Right ventricle myocardium superior (tissue), 1 donor: ENCODE measurements at regions not wholly inside any gene's neighbourhood (a gene's known extent, or its start where the extent isn't known, plus 50 kb on each side); places are given as distances from the start of the nearest gene placed in this dataset.
"Not testable (repeated sequence)": the region's sequence is repeated elsewhere in the genome, so short reads cannot be mapped to it uniquely, and the experiment has no call there.

Source experiments
- ATAC-seq: fragments of 200-7000 bp; cut with Tn5 transposase; one replicate; pipeline ENCODE4 v1.9.1; 2020; ENCODE audit warnings: mild to moderate bottlenecking; ENCODE audit not compliant: poor library complexity
- DNase-seq: peaks from one replicate; pipeline ENCODE4 v3.0.0-alpha.2; 2020
- intact Hi-C: fragments of 100-400 bp; cut with DNase I; formaldehyde crosslinking; loops from one replicate; pipeline ENCODE4 v1.11.2; 2022
- donor health status: DM: no; HTN: yes; CAD: no; lungs with severe emphysema.

- DNase-seq (no peak), ATAC-seq (no peak)
- intact Hi-C loops = no loop called here
Observed at GRCh38 chr4:100870940-100871772, 353.3 kb upstream of the EMCN start.

DNA sequence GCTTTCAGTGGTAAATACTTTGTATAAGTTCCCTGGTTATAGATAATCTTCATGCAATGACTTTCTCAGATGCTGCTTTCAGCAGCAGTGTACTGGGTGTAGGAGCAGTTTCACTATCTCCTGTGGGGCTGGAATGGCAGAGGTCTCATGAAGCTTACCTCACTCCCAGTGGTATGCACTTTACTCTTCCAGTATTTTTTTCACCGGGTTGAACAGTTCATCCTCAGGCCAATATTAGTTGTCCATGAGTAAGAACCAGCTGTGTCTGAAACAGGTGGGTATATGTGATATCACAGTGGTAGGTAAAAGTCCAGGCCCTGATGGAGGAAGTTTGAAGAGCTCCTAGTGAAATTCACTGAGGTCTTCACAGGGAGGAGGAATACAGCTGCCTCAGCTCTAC is 351.5 kb upstream of the EMCN start:
- intact Hi-C loops = no loop called here
- DNase-seq (no peak), ATAC-seq (no peak)

DNA sequence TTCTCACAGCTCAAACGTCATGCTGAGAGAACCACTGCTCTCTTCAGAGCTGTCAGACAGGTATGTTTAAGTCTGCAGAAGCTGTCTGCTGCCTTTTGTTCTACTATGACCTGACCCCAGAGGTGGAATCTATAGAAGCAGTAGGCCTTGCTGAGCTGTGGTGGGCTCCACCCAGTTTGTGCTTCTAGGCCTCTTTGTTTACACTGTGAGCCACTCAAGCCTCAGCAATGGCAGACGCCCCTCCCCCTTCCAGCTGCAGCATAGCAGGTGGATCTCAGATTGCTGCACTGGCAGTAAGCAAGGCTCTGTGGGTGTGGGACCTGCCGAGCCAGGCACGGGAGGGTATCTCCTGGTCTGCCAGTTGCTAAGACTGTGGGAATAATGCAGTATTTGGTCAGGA is 350.5 kb upstream of the EMCN start:
- intact Hi-C loops, ATAC-seq: not testable (repeated sequence)

GRCh38 chr4:100852326-100852725 is 334.5 kb upstream of the EMCN start:
- no peak for ATAC-seq
- no peak for DNase-seq
- intact Hi-C loops = no loop called here

More for the DNA sequence above, 350.5 kb upstream of the EMCN start:
- not testable (repeated sequence) for DNase-seq

GRCh38 chr4:100849319-100849718 is 331.5 kb upstream of the EMCN start:
- ATAC-seq (no peak), DNase-seq (no peak)
- intact Hi-C loops = no loop called here

GRCh38 chr4:100848841-100849240 is 331.0 kb upstream of the EMCN start:
- intact Hi-C loops = no loop called here
- DNase-seq = no peak
- no peak for ATAC-seq

DNA sequence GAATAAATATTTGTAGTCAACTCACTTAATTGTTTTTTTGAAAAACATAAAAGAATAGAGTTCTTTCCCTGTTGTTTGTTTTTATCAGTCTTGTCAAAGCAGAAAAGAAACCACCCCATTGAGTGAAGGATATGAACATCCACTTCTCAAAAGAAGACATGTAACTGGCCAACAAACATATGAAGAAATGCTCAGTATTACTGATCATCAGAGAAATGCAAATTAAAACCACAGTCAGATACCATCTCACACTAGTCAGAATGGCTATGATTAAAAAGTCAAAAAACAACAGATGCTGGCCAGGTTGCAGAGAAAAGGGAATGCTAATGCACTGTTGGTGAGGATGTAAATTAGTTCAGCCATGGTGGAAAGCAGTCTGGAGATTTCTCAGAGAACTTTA is 326.1 kb upstream of the EMCN start:
- no peak for ATAC-seq
- intact Hi-C loops = no loop called here

DNA sequence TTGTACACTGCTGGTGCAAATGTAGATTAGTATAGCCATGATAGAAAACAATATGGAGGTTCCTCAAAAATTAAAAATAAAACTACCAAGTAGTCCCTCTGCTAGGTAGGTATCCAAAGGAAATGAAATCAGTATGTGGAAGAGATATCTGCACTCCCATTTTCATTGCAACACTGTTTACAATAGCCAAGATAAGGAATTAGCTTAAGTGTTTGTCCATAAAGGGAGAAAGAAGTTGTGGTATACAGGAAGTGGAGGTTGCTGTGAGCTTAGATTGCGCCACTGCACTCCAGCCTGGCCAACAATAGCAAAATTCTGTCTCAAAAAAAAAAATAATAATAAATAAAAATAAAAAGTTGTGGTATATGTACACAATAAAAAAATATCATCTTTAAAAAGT is 325.0 kb upstream of the EMCN start:
- intact Hi-C loops = no loop called here
- ATAC-seq (no peak), DNase-seq (no peak)

More for the DNA sequence above, 326.1 kb upstream of the EMCN start:
- DNase-seq = no peak

- intact Hi-C loops = no loop called here
- ATAC-seq (no peak), DNase-seq (no peak)
Observed at GRCh38 chr4:100841911-100842310, 324.1 kb upstream of the EMCN start.

DNA sequence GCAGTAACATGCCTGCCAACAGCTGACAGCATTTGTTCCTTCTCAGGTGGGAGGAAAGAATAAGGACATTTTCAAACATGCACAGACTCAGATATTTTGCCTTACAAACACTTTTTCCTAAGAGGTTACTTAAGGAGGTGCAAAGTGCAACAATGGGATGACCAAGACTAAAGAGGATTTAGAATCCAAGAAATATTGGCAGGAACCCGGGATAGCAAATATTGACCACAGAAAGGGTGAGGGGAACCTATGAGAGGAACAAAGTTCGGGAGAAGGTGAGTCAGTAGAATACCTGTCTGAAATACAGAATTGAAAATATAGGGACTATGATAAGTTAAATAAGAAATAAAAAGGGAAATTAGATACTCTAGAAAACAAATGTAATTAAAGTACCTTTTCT is 321.9 kb upstream of the EMCN start:
- ATAC-seq (no peak), DNase-seq (no peak)
- intact Hi-C loops = no loop called here

DNA sequence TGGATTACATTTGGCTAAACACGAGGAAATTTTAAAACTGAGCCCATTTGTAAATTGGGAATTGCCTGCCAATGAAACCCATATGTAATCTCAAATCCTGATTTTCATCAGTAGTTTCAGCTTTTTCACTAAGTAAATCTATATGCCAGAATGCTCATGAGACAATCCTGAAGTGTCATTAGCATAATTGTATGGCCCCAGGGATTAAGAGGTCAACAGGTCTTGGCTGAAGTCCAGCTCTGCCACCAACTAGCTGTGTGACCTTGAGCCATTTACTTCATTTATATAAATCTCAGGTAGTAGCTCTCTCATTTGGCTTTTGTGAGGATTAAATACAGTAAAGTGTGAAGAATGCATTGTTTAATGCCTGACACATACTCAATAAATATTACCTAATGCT is 320.5 kb upstream of the EMCN start:
- no peak for DNase-seq
- ATAC-seq = no peak
- intact Hi-C loops = no loop called here

DNA sequence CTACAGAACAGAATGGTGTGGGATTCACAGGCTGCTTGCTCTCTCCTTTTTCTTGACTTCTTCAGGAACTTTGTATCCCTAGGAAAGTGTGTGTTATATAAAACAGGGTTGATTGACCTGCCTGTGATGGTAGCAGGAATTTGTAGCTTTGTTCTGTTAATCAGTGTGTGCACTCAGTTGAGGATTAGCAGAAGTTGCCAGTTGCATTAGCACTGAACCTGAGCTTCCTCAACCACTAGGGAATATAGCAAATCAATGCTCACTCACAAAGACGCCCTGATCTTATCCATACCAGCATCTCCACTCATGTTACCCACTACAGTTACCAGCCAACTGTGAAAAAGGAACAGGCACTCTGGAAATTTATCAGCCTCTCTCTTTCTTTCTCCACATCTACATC is 319.1 kb upstream of the EMCN start:
- no peak for ATAC-seq
- intact Hi-C loops = no loop called here

DNA sequence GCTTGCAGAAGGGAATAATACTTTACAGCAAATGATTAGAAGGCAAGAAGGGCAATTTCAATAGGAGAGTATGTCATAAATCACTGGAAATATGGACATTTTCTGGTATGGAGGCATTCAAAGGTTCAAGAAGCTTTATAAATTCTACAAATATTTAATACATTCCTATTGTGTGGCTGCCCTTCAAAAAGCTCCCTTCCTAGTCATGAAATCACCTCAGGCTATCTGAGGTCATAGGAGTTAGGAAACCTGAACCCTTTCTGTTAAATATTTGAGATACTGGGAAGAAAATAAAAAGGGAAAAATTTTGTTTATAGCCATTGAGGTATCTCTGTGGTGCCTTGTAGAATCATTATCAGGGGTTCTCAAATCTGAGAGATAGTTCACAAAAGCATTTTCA is 316.8 kb upstream of the EMCN start:
- intact Hi-C loops = no loop called here
- DNase-seq = no peak
- ATAC-seq = no peak

More for the DNA sequence above, 319.1 kb upstream of the EMCN start:
- no peak for DNase-seq

DNA sequence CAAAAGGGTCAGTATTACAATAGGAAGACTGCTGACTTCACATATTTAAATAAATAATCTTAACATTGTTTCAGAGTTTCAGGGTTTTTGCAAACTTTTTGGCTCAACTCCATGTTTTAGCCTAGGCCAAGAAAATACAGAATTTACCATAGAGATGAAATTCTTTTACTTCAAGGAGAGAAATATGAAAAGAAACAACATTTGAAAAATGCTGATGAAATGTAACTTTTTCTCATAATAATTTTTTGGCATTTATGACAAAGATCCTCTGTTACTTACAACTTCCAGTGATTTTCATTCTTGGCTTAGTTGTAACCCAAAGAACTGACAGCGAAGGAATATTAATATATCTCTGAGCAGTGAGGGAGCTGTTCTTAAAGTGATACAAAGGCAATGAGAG is 316.1 kb upstream of the EMCN start:
- DNase-seq = no peak
- no peak for ATAC-seq

DNA sequence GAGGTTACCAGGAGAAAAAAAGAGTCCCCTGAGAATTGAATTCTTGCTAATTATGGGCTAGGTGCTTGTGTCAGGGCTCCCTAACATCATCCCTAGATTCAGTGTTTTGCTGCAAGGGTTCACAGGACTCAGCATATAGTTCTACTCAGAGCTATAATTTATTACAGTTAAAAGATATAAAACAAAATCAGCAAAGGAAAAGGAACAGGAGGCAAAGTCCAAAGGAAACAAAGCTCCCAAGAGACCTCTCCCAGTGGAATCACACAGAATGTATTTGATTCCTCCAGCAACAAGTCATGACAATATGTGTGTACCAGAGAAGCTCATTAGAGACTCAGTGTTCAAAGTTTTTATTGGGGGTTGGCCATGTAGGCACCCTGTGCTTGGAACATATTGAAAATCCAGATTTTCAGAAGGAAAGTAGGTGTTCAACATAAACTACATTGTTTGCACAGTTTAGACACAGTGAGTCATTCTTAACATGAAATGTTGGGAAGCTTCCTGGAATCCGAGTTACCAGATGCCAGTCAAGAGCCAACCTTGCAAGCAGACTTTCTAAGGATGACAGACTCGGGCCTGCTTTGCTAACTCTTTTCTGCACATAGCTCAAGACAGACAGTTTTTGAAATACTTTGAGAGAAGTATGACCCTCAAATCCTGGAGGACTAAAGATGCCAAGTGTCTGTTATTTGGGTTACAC is 311.3 kb upstream of the EMCN start:
- DNase-seq (no peak), ATAC-seq (no peak)
- intact Hi-C loops = no loop called here

More for the DNA sequence above, 316.1 kb upstream of the EMCN start:
- intact Hi-C loops = no loop called here

- DNase-seq = no peak
- intact Hi-C loops = no loop called here
- ATAC-seq = no peak
Observed at GRCh38 chr4:100828364-100828763, 310.5 kb upstream of the EMCN start.

DNA sequence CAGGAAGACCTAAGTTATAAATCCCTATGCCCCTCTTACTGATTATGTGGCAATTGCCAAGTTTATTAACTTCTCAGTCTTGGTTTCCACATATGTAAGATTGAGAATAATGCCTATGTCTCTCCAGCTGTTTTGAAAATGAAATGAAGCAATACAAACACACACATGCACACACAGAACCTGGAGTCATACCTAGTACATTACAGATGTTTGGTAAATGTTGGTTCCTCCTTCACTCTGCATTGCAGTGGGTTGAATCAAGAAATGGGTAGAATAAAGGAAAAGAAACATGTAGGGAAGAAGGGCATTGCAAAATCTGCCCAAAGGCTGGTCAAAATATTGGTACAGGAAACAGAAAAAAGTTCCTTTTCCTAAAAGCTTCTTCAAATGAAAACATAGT is 309.9 kb upstream of the EMCN start:
- ATAC-seq (no peak), DNase-seq (no peak)
- intact Hi-C loops = no loop called here

DNA sequence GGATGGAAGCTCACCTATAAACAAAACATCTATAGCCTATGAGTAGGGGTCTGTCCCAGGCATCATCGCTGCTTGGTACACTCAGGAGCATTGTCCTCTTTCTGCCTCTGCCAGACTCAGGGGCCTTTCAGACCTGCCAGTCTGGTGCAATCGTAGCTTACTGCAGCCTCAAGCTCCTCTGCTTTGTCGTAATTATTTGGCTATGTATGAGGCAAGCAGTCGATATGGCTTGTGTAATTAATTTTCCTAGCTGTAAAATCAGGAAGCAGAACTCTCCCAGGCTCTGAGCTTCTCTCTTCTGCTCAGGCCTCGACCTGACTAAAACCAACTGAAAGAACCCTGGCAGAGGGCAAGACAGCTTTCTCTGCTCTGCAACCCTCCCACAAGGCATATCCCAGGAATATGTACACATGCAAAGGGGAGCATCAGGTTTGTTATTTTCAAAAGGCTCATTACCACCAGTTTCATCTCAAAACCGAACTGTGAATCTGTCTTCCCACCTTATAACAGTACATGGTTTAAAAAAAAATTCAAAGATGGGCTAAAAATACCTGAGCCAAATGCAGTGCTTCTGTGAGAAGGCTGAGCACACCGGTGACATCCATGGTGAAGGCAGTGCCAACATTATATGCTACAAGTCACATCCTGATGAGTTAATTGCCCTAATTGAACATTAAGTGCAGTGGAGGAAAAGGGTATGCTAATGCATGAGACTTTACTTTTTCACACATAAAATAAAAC is 309.2 kb upstream of the EMCN start:
- intact Hi-C loops = no loop called here
- DNase-seq = no peak
- ATAC-seq = no peak

DNA sequence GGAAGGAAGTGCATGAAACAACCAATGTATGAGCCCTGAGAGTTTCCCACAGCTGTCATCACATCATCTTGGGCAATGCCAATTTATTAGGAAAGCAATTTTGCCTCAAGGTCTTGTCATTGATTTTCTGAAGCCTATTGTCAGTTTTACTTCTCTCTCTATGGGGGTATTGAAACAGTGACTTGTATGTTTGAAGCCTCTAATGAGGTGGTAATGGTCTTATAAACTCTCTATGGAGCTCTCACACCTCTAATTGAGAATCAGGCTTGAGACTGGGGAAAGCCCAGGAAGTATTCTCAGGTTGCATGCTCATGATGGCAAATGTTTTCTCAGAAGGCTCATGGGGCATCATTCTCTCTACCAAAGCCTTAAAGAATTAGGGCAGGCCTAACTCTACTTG is 308.2 kb upstream of the EMCN start:
- DNase-seq (no peak), ATAC-seq (no peak)
- intact Hi-C loops = no loop called here

GRCh38 chr4:100823993-100824323 is 306.1 kb upstream of the EMCN start:
- intact Hi-C loops = no loop called here
- no peak for ATAC-seq
- no peak for DNase-seq
